ENCODE measurements at regions not wholly inside any gene's neighbourhood (a gene's known extent, or its start where the extent isn't known, plus 50 kb on each side); places are given as distances from the start of the nearest gene placed in this dataset.

GRCh38 chr4:164601653-164602052 lies 152.3 kb upstream of the SMIM31 start:
- TF ChIP-seq SUZ12 (IDR thresholded peaks at IDR 0.05; ENCODE audit: extremely low read depth, insufficient read depth, insufficient read length): no peak
- no peak for TF ChIP-seq YY1 (IDR thresholded peaks at IDR 0.05; ENCODE audit: insufficient read depth, insufficient read length)

Data from NT2/D1 (cell line).